Activated CD8-positive, alpha-beta memory T cell treated with anti-CD3 and anti-CD28 coated beads for 48 hours (primary cell): ENCODE measurements at regions not wholly inside any gene's neighbourhood (a gene's known extent, or its start where the extent isn't known, plus 50 kb on each side); places are given as distances from the start of the nearest gene placed in this dataset.
"Not testable (repeated sequence)": the region's sequence is repeated elsewhere in the genome, so short reads cannot be mapped to it uniquely, and the experiment has no call there.

ENCODE experiments used
- DNase-seq, 3 experiments: peaks; one replicate each; pipeline ENCODE4 v3.0.0-alpha.2; 2020; ENCODE audit warnings: low read depth in 2 of 3, low spot score in 2 of 3

GRCh38 chr18:52150050-52150449 is 189.9 kb upstream of the DCC start:
- no peak for DNase-seq

- DNase-seq, result no peak
Measured at GRCh38 chr18:52152036-52152435, 188.0 kb upstream of the DCC start.

- no peak for DNase-seq
Measured at GRCh38 chr18:52156166-52156565, 183.8 kb upstream of the DCC start.

GRCh38 chr18:52160636-52161035 is 179.4 kb upstream of the DCC start:
- DNase-seq, result no peak

GRCh38 chr18:52163478-52163877 is 176.5 kb upstream of the DCC start:
- DNase-seq, result no peak

- not testable (repeated sequence) for DNase-seq
Measured at GRCh38 chr18:52168131-52168530, 171.9 kb upstream of the DCC start.

- no peak for DNase-seq
Measured at GRCh38 chr18:52174220-52174619, 165.8 kb upstream of the DCC start.

GRCh38 chr18:52175406-52175805 is 164.6 kb upstream of the DCC start:
- no peak for DNase-seq

- DNase-seq, result no peak
Measured at GRCh38 chr18:52183107-52183506, 156.9 kb upstream of the DCC start.

GRCh38 chr18:52190195-52190594 is 149.8 kb upstream of the DCC start:
- DNase-seq, result no peak

- no peak for DNase-seq
Measured at GRCh38 chr18:52190631-52191030, 149.4 kb upstream of the DCC start.

- no peak for DNase-seq
Measured at GRCh38 chr18:52200406-52200805, 139.6 kb upstream of the DCC start.

GRCh38 chr18:52200921-52201663 is 138.9 kb upstream of the DCC start:
- no peak for DNase-seq

- DNase-seq, result no peak
Measured at GRCh38 chr18:52208646-52209045, 131.4 kb upstream of the DCC start.

GRCh38 chr18:52216109-52216508 is 123.9 kb upstream of the DCC start:
- no peak for DNase-seq

GRCh38 chr18:52216666-52217065 is 123.3 kb upstream of the DCC start:
- DNase-seq, result no peak

GRCh38 chr18:52219102-52219501 is 120.9 kb upstream of the DCC start:
- no peak for DNase-seq

- no peak for DNase-seq
Measured at GRCh38 chr18:52220062-52220591, 119.9 kb upstream of the DCC start.

GRCh38 chr18:52222211-52222610 is 117.8 kb upstream of the DCC start:
- no peak for DNase-seq

GRCh38 chr18:52227536-52227935 is 112.5 kb upstream of the DCC start:
- DNase-seq, result no peak

GRCh38 chr18:52228166-52228565 is 111.8 kb upstream of the DCC start:
- no peak for DNase-seq

GRCh38 chr18:52236131-52236530 is 103.9 kb upstream of the DCC start:
- no peak for DNase-seq

- DNase-seq, result no peak
Measured at GRCh38 chr18:52237551-52237950, 102.4 kb upstream of the DCC start.
